GM21737 (cell line): ENCODE measurements at regions not wholly inside any gene's neighbourhood (a gene's known extent, or its start where the extent isn't known, plus 50 kb on each side); places are given as distances from the start of the nearest gene placed in this dataset.

Experiments
- ATAC-seq: cut with Tn5 transposase; IDR thresholded peaks from one replicate; pipeline ENCODE4 v1.9.1; 2021; ENCODE audit warnings: mild to moderate bottlenecking, moderate library complexity; ENCODE audit not compliant: unreplicated experiment

DNA sequence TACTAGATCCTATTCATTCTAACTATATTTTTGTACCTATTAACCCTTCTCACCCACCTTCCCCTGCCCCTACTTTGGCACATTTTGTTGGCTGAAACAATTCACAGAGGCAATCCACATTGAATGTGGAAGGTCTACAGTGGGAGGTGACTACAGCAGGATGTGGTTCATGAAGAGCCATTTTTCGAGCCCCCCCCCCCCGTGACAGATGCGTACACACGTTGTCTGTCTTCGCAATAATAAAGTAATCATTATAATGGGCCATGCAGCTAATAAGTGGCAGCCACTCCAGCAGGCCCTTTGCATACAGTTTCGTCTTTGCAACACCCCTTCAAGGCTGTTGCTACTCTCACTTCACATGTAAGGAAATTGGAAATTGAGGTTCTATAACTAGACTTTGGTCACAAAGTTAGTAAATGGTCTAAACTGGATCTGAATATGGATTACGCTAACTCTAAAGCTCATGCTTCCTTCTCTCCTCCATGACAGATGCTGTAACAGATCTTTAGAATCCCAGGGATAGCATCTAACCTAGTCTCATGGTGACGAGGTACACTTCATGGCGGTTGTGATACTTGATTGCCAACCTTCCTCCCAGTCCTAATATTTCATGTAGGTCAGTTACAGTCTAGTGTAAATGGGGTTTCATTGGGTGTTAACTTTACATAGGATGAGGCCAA, 176.8 kb downstream of the MYCN start:
- no peak for ATAC-seq

DNA sequence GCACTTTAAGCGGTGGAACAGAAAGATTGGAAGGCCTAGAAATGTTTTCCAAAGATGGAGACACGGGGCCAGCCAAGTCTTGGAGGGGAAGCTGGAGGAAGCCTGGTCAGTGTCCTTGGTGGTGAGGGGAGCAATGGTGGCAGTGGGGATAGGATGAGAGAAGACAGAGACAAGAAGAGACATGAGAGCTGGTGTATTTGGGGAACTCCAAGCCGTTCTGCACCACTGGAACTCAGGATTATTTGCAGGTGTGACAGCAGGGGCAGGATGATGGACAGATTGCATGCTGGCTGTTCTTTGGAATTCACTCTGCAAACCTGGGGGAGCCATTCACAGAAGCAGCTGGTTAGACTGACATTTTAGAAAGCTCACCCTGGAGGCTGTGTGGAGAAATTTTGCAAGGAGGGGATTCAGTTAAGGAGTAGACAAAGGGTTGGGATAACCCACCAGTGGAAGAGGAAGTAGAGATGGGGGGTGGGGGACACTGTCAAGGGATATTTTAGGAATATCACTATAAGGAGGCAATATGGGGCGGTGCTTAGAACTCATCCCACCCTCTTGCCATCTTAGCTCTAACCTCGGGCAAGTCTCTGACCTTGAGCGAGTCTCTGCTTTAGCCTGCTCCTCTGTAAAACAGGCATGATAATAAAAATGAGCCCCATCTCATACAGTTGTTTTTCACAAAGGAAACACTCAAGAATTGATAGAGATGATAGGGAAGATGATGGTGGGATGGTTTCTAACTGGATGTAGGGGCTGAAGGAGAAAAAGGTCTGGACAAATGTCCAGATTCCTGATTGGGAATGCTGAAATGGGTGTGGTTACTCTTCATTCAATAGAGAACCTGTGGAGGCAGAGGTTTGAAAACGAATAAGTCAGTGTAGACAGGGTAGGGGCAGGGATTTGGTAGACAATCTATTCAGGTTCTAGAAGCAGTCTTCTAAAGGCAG, 175.8 kb downstream of the MYCN start:
- no peak for ATAC-seq

DNA sequence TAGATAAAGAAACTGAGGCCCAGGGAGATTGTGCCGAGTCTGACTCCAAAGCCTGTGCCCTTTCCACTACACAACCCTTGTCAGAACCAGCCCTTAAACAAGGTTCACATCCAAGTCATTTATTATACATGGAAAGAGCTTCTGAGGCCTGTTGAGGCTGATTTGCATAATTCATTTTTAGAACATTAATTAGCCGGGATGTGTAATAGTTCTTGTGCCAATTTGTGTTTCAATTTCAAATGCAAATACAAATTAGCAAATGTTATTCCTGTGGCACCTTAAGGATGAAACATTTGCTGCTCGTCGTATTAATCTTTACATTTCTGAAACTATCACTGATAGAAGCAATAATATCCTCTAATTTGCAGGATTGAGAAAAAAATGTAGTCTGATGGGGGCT, 174.9 kb downstream of the MYCN start:
- ATAC-seq: no peak

DNA sequence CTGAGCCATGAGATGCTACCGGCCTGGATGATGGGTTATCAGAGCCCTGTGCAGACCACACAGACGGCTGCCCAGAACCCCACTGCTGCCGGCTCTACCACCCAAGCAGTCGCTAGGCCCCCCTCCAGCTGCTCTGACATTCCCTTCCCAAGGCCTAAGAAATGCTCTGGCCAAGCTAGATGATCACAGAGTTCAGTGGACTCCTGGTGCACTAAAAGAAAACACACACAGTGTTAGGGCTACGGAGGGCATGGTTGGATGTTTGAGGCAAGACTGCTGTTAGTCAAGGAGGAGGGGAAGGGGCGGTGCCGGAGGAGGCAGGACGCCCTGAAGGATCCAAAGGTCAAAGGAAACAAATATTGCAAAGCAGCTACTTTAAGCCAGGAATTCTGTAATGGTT, 174.5 kb downstream of the MYCN start:
- ATAC-seq: no peak

DNA sequence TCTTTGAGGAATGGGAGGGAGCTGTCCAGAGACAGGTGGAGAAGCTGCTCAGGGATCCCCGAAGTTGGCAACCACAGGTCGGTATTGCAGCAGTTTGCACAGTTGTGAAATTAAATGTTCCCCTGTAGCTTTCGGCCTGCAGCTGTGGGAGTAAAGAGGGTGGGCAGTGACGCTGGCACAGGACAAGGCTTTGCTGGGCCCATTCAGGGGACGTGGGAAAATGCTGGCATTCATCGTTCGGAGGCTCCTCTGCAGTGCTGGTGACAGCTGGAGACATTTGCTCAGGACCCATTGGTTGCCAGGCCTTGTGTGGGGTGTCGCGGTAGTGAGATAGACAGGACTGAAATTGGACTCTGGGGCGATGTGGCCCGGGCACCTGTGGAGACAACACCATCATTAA, 173.7 kb downstream of the MYCN start:
- no peak for ATAC-seq

DNA sequence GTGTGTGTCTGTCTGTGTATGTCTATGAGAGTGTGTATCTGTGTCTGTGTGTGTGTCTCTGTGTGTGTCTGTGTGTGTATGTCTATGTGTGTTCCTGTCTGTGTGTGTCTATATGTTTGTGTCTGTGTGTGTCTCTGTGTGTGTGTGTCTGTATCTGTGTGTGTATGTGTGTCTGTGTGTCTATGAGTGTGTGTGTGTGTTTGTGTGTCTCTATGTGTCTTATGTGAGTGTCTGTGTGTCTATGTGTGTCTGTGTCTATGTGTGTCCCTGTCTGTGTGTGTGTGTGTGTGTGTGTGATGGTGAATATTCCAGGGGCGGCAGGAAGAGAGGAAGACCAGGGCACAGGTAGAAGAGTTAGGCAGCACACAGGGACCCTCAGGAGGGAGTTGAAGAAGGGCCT, 173.2 kb downstream of the MYCN start:
- ATAC-seq: no peak

DNA sequence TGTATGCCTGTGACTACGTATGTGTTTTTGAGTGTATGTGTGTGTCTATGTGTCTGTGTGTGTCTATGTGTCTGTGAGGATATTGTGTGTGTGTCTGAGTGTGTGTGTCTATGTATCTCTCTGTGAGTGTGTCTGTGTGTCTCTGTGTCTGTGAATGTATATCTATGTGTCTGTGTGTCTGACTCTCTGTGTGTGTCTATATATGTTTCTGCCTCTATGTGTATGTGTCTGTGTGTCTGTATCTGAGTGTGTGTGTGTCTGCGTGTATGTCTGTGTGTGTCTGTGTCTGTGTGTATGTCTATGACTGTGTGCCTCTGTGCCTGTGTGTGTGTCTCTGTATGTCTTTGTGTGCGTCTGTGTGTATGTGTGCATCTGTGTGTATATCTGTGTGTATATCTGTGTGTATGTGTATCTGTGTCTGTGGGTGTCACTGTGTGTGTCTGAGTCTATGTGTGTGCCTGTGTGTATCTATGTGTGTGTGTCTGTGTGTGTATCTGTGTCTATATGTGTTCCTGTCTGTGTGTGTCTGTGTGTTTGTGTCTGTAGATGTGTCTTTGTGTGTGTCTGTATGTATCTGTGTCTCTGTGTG, 172.7 kb downstream of the MYCN start:
- ATAC-seq: no peak

DNA sequence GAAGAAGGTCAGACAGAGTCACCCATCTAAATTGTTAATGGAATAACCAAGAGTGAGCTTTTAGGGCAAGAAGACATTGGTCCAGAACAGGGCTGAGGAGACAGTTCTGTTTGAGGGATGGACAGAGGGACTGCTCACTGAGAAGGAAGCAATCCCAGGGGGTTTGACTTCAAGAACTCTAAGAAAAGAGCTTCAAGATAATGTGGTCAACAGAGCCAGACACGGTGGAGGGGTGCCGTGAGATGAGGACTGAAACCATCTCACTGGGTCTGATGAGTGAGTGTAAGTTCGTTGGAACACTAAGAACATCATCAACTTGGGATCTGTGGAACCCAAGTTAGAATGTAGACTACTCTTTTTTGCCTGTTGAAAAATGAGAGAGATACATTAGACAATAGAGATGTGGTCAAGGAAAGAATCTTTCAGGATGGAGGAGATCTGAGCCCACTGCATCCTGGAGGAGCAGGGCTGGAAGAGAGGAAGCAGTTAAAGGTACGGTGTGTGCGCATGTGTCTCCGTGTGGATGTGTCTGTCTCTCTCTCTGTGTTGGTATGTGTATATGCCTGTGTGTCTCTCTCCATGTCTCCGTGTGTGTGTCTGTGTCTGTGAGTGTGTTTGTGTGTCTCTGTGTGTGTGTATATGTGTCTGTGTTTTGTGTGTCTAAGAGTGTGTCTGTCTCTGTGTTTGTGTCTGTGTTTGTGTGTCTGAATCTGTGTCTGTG, 172.1 kb downstream of the MYCN start:
- ATAC-seq: no peak

DNA sequence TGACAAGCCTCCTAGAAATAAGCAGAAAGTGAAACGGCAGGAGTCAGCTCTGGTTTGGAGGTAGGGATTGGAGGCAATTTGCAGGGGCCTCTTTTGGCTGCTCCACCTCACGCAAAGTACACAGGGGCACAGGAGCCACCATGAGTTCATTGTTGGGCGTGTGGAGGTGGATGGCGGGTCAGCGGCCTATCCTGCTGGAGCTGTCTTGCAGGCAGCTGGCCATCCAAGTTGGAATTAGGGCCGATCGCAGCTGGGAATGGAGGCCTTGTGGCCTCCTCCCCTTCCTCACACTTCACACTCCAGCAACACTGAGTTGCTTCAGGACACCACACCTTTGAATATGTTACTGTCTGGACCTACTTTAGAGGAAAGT, 171.5 kb downstream of the MYCN start:
- no peak for ATAC-seq

DNA sequence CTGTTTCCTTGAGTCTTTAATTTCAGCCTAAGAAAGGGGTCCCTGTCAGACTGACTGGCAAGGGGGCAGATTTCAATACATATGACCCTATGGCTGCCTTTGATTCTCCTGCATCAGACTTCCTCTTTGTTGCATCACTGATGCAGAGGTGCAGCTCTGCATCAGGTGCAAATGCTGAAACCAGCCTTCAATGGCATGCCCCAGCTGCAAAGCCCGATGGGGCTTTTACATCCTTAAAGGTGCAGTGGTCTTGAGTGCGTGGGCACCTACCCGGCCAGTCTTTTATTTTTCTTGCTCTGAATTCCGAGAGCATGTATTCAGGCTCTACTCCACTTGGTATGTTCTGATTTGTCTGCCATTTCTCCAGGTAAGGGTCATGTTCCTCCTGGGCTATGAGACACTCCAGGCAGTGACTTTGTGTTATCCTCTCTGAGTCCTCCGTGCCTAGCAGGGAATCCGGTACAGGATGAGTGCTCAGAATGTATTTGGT, 169.5 kb downstream of the MYCN start:
- ATAC-seq: no peak

DNA sequence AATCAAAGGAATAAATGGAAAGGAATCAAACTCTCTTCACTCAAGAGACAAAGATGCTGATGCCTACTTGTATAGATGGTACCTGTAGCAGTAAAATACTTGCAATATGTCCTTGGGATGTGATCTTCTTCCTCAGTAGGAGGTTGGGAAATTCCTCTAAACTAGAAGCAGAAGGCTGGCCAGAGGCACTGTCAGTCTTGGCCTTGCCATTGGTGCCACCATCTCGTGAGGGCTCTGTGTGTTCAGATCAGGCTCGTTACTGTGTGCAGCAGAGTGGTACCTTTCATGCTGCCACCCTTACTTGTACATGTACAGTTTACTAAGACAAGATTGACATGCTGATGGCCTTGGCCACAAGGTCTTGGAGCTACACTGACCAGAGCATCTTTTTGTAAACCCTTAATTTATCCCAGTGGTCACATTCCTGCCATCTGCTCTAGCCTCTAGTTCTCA, 169.0 kb downstream of the MYCN start:
- no peak for ATAC-seq

DNA sequence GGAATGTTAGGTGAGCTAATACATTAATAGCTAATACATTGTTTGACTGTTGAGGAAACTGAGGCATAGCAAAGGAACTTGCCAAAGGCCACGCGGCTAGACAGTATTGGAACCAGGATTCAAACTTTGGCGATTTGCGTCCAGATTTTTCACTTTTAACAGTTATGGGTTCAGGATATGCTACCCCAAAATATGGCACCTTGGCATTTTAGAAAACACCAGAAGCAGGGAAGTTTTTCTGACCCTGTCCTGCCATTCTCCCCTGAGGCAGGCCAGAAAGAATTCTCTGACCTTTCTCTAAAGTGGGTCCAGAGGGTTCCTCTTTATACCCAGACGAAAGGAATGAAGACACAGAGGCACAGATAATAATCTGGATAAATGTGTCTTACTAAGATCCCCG, 166.9 kb downstream of the MYCN start:
- no peak for ATAC-seq

DNA sequence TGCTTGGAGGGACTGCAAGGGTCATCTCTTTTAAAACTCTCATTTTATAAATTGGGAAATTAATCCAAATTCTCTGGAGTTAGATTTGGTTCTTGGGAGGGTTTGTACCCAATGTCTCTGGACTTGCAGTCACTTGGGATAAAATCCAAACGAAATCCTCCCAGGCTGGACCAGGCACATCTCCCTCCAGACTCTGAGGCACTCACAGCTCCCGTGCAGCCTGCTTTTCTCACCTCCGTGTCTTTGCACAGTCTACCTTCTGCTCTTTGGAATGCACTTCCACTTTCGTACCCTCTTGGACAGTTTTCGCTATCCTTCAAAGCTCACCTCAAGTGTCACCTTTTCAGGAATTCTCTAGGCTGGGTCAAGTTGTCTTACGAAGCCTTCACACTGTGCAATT, 166.3 kb downstream of the MYCN start:
- no peak for ATAC-seq

DNA sequence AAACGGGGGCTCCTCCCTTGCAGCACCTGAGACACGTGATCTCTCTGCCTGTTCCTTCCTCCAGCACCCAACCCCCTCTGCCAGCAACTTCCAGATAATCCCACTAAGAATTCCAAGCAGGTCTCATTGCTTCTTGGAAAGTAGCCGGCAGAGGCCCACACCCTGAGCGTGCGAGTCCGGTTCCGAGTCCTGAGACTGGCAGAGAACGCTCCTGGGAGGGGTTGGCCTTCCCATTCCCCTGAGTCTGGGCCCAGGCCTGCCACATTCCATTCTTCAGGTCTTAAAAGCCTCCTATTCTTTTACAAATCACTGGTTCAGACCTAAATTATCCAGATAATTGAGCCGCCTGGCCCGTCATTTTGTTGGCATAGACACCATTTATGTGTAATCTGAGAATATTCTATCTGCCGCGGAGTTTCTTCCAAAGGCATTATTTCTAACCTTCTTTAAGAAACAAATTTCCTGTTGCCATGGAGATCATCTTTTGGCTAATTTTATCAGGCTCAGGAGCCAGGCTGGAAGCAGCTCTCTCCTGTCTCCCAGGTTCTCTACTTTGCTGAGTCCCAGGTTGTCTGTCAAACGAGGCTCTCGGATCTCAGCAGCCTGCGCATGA, 165.4 kb downstream of the MYCN start:
- no peak for ATAC-seq

DNA sequence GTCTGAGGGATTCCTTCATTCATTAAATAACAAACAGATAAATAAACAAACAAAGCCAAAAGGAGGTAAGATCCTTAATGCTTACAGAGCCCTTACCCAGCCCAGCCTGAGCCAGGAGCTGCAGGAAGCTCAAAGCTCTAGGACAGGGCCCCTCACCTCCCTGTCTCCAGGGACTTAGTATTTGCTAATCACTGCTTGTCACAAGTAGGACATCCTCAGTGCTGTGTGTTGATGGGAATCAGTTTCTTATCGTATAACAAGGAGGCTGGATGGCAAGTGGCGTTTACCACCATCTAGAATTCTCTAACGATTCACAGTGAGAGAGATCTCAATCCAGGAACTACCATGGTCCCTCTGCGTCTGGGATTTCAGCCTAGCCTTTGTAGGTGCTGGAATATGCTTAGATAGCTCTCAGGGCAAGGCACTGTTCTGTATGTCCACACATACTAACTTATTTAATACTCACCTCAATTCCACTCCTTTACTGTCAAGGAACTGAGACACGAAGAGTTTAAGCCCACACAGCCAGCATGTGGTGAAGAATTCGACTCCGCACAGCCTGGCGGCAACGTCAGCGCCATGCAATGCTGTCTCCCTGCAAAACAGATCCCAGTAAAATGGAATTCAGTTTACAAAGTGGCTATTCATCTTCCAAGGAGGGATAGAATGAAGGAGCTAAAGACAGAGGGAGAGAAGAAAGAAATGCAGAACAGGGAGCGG, 164.8 kb downstream of the MYCN start:
- ATAC-seq: no peak

DNA sequence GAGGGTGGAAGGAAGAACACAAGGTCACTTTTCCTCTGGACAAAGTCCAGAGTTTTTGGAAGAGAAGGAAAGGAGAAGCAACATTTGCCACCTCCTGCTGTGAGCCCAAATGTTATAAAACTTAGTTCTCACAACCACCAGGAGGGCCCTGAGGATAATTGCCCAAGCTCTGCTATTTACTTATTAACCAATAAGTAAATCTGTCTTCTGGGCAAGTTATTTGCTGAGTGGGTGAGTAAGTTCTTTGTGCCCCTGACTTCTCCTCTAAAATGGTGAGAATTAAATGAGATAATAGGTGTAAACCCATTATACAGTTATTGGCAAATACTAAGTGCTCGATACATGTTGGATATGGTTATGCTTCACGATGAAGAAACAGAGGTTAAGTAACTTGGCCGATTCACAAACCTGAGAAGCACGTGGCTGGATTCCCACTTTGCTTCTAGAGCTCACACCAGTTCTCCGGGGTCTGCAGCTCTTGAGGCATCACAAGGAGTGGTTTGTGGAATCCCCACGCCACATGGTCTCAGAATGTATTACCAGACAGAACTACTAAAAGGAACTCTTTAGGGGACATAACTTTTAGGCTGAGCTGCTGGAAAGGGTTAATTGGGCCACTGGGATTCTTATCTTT, 164.1 kb downstream of the MYCN start:
- no peak for ATAC-seq

DNA sequence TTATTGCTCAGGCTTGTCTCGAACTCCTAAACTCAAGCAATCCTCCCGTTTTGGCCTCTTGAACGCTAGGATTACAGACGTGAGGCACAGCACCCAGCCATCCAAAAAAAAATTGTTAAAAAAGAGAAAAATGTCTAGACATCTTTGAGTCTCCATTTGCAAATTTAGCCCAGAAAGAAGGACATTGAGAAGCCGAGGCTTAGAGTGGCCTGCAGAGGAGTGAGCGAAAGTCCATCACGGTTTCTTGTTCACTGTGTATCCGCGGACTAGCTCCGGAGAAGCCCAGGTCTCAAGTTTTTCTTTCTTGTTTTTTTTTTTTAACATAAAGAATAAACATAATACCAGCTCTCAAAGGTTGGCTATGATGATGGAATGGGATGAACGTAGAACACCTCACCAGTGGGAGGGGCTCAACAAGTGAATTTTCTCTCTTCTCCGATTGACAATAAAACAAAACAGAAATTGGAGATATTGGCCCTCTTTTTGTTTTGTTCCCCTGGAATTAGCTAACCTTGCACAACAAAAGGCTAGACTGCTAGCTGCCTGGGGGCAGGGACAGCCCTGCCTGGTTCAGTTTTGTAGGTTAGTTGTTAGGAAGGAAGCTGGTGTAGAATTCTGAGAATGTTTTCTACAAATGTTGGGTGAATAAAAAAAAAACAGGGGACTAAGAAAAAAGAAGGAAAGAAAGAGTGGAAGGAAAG, 163.4 kb downstream of the MYCN start:
- ATAC-seq: no peak

DNA sequence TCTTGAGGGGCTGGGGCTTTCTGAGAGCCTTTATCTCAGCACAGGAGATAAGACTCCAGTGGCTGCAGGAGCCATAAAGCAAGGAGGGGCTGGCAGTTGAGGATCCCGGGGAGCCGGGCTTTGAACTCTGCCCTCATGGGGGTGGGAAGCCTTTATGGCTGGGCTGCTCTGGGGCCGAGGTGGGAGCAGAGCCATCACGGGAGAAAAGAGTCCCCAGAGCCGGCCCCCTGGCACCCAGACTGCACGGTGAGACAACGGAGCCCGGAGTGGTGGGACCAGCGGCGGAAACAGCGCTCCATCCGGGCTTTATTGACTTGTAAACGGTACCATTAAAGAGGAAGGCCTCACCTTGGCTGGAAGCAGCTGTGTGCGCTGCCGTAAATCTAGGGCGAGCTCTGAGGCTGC, 162.6 kb downstream of the MYCN start:
- ATAC-seq: no peak
